ENCODE measurements at regions not wholly inside any gene's neighbourhood (a gene's known extent, or its start where the extent isn't known, plus 50 kb on each side); places are given as distances from the start of the nearest gene placed in this dataset.

DNA sequence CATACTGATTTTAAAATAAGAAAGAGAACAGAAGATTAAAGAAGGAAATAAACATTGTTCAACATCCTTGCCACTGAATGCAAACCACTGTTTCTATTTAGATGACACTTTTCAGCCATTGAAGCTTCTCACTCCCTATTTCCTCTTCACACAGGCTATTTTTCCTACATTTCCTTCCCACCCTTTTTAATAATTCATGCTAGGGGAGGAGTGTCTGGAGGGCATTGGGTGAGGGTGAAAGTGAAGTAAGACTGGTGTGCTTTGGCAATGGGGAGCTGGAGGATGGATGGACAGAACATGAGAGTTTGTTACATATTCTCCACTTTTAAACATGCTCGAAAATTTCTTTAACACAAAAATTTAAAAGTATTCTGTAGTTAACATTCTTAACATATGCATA lies 168.8 kb upstream of the GLI3 start:
- CTCF ChIA-PET, result no interaction called here
- Histone ChIP-seq H3K9me1 (replicated peaks; ENCODE audit: control insufficient read depth, extremely low read depth, insufficient read depth, low read length) (no peaks in the 10 kb centered on the region), H3K9me3 (replicated peaks; ENCODE audit: control insufficient read depth, insufficient read depth, low read length) (no peaks in the 10 kb centered on the region), H3K27ac (ENCODE audit: insufficient read depth, low read depth, low read length) (no peak overlapping the region), H3K27me3 (ENCODE audit: control insufficient read depth in 2 of 2, insufficient read depth in 2 of 2, low read length in 2 of 2) (peaks cover 0 to 3% of the 10 kb centered on the region in 2 experiments), H4K20me1 (replicated peaks; ENCODE audit: control insufficient read depth, extremely low read depth, insufficient read depth, low read length) (no peaks in the 10 kb centered on the region), H3K36me3 (ENCODE audit: control insufficient read depth in 2 of 2, extremely low read depth in 1 of 2, insufficient read depth in 2 of 2, low read length in 2 of 2) (no peaks in the 10 kb centered on the region), H3K4me1 (ENCODE audit: control insufficient read depth, extremely low read depth, insufficient read depth, low read length) (no peaks in the 10 kb centered on the region), H3K9ac (replicated peaks; ENCODE audit: extremely low read depth, insufficient read depth, low read length) (no peak overlapping the region), H3K4me3 (replicated peaks in 1 of 3; ENCODE audit: insufficient read depth in 1 of 3, low read depth in 1 of 3, low read length in 3 of 3) (no peak overlapping the region), H3K4me2 (ENCODE audit: insufficient read depth, low read length) (no peak overlapping the region), H3K79me2 (ENCODE audit: control insufficient read depth, insufficient read depth, low read length) (no peaks in the 10 kb centered on the region), H2AFZ (ENCODE audit: low read depth, low read length) (no peak overlapping the region)
- BruUV-seq (replicated peaks), result no TSS peak
- dilution Hi-C loops (cut with MboI; ENCODE audit: extremely low pct_ligation_motif_present, low sequenced_read_pairs), result no loop called here
- intact Hi-C loops (cut with micrococcal nuclease), result no loop called here
- no peak for DNase-seq (ENCODE audit: low read depth, low spot score)
- TF ChIP-seq MYC (IDR thresholded peaks at IDR 0.05; ENCODE audit: low read depth, low read length) (no peak), JUN (IDR thresholded peaks at IDR 0.05; ENCODE audit: borderline replicate concordance, insufficient read depth, insufficient read length, low read depth) (no peak), POLR2A (IDR thresholded peaks at IDR 0.05; ENCODE audit: low read depth, low read length) (no peak), POLR2AphosphoS5 (IDR thresholded peaks at IDR 0.05; ENCODE audit: insufficient read depth, low read depth, low read length) (no peak), GATA2 (IDR thresholded peaks at IDR 0.05; ENCODE audit: insufficient read depth, insufficient read length, low read depth, low read length) (no peak), EZH2 (IDR thresholded peaks at IDR 0.05; ENCODE audit: borderline replicate concordance, low read depth, low read length, severe bottlenecking) (no peak), FOS (IDR thresholded peaks at IDR 0.05; ENCODE audit: borderline replicate concordance, insufficient read depth, low read length) (no peak)
- TF ChIP-seq, protein P1, sequence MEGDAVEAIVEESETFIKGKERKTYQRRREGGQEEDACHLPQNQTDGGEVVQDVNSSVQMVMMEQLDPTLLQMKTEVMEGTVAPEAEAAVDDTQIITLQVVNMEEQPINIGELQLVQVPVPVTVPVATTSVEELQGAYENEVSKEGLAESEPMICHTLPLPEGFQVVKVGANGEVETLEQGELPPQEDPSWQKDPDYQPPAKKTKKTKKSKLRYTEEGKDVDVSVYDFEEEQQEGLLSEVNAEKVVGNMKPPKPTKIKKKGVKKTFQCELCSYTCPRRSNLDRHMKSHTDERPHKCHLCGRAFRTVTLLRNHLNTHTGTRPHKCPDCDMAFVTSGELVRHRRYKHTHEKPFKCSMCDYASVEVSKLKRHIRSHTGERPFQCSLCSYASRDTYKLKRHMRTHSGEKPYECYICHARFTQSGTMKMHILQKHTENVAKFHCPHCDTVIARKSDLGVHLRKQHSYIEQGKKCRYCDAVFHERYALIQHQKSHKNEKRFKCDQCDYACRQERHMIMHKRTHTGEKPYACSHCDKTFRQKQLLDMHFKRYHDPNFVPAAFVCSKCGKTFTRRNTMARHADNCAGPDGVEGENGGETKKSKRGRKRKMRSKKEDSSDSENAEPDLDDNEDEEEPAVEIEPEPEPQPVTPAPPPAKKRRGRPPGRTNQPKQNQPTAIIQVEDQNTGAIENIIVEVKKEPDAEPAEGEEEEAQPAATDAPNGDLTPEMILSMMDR (IDR thresholded peaks at IDR 0.05; ENCODE audit: extremely low read depth in 1 of 2, insufficient read depth in 1 of 2, low read depth in 1 of 2, low read length in 2 of 2), result no peak
- TF ChIP-seq, protein P2, sequence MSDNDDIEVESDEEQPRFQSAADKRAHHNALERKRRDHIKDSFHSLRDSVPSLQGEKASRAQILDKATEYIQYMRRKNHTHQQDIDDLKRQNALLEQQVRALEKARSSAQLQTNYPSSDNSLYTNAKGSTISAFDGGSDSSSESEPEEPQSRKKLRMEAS (IDR thresholded peaks at IDR 0.05; ENCODE audit: insufficient read depth, insufficient read length), result no peak
- POLR2A ChIA-PET, result no interaction called here
- FAIRE-seq, result no peak
